Neural cell (in vitro differentiated cells): ENCODE measurements at regions not wholly inside any gene's neighbourhood (a gene's known extent, or its start where the extent isn't known, plus 50 kb on each side); places are given as distances from the start of the nearest gene placed in this dataset.

Experiments
- H2AFZ ChIP-seq: fragments of 200-600, 300-800 bp; sonication (generic), shearing (Covaris generic); 2 replicates; pipeline ENCODE4 v1.6.0; 2014; ENCODE audit warnings: low read depth, mild to moderate bottlenecking, antibody characterized with exemption, low read length, moderate library complexity
- H3F3A ChIP-seq: fragments of 200-600 bp; shearing (Covaris generic); 2 replicates; pipeline ENCODE4 v1.6.1; 2016; ENCODE audit warnings: mild to moderate bottlenecking, moderate library complexity, mixed read lengths, antibody characterized with exemption, low read length; ENCODE audit not compliant: insufficient read depth, poor library complexity, severe bottlenecking
- H3K27ac ChIP-seq: fragments of 200-600, 300-800 bp; sonication (generic), shearing (Covaris generic); 2 replicates; pipeline ENCODE4 v1.5.1; 2014; ENCODE audit warnings: mild to moderate bottlenecking, low read length, moderate library complexity
- H3K27me3 ChIP-seq: fragments of 300-800, 200-600 bp; sonication (generic), shearing (Covaris generic); 2 replicates; pipeline ENCODE4 v1.6.0; 2014; ENCODE audit warnings: mild to moderate bottlenecking, low read depth, low read length, moderate library complexity; ENCODE audit not compliant: insufficient read depth
- H3K36me3 ChIP-seq: fragments of 300-800, 200-600 bp; sonication (generic), shearing (Covaris generic); 2 replicates; pipeline ENCODE4 v1.5.1; 2014; ENCODE audit warnings: mild to moderate bottlenecking, antibody characterized with exemption, low read length, moderate library complexity; ENCODE audit not compliant: insufficient read depth
- H3K4me2 ChIP-seq: fragments of 300-800, 200-600 bp; sonication (generic), shearing (Covaris generic); 2 replicates; pipeline ENCODE4 v1.6.0; 2014; ENCODE audit warnings: mild to moderate bottlenecking, low read length
- H3K4me3 ChIP-seq: fragments of 300-800, 200-600 bp; sonication (generic), shearing (Covaris generic); 2 replicates; pipeline ENCODE4 v1.5.1; 2014; ENCODE audit warnings: mild to moderate bottlenecking, low read length, moderate library complexity
- H3K79me2 ChIP-seq: fragments of 200-600 bp; shearing (Covaris generic); replicated peaks from 2 replicates; pipeline ENCODE4 v1.6.0; 2014; ENCODE audit warnings: mild to moderate bottlenecking, low read length, moderate library complexity; ENCODE audit not compliant: insufficient read depth
- H3K9ac ChIP-seq: fragments of 300-800, 200-600 bp; sonication (generic), shearing (Covaris generic); 2 replicates; pipeline ENCODE4 v1.6.1; 2016; ENCODE audit warnings: mild to moderate bottlenecking, low read length, mixed read lengths
- H3K9me2 ChIP-seq: fragments of 200-600 bp; shearing (Covaris generic); 2 replicates; pipeline ENCODE4 v1.6.1; 2016; ENCODE audit warnings: mild to moderate bottlenecking, low read length, mixed read lengths; ENCODE audit not compliant: insufficient read depth
- H3K9me3 ChIP-seq: fragments of 200-600, 300-800 bp; sonication (generic), shearing (Covaris generic); 2 replicates; pipeline ENCODE4 v1.6.1; 2016; ENCODE audit warnings: mild to moderate bottlenecking, mixed run types, low read length, moderate library complexity, mixed read lengths
- H4K20me1 ChIP-seq: fragments of 200-600 bp; shearing (Covaris generic); 2 replicates; pipeline ENCODE4 v1.6.1; 2016; ENCODE audit warnings: mild to moderate bottlenecking, mixed run types; ENCODE audit not compliant: insufficient read depth
- EP300 ChIP-seq: fragments of 450-650 bp; conservative IDR thresholded peaks from 2 replicates; pipeline ENCODE4 v1.6.1; 2014; ENCODE audit warnings: antibody characterized with exemption, mild to moderate bottlenecking, moderate library complexity; ENCODE audit not compliant: poor library complexity, severe bottlenecking
- EZH2 ChIP-seq: fragments of 200-600, 300-800 bp; shearing (Covaris generic), sonication (generic); IDR thresholded peaks from 2 replicates; pipeline ENCODE4 v1.6.1; 2014; ENCODE audit warnings: antibody characterized with exemption, low read length, borderline replicate concordance, mild to moderate bottlenecking; ENCODE audit not compliant: insufficient read depth, poor library complexity, severe bottlenecking
- MXI1 ChIP-seq: fragments of 450-650 bp; conservative IDR thresholded peaks from 2 replicates; pipeline ENCODE4 v1.6.1; 2014; ENCODE audit warnings: antibody characterized with exemption, mild to moderate bottlenecking; ENCODE audit not compliant: poor library complexity, severe bottlenecking
- POLR2AphosphoS5 ChIP-seq: IDR thresholded peaks from 2 replicates; pipeline ENCODE4 v1.6.1; 2012
- RAD21 ChIP-seq: fragments of 450-650 bp; conservative IDR thresholded peaks from 2 replicates; pipeline ENCODE4 v1.6.1; 2014; ENCODE audit warnings: antibody characterized with exemption, mild to moderate bottlenecking, moderate library complexity
- SMC3 ChIP-seq: fragments of 450-650 bp; conservative IDR thresholded peaks from 2 replicates; pipeline ENCODE4 v1.6.1; 2014; ENCODE audit warnings: antibody characterized with exemption, mild to moderate bottlenecking, moderate library complexity; ENCODE audit not compliant: poor library complexity
- TAF1 ChIP-seq: IDR thresholded peaks from 2 replicates; pipeline ENCODE4 v1.6.1; 2012; ENCODE audit warnings: low read depth
- TF ChIP-seq, protein P1 (sequence below): IDR thresholded peaks from 2 replicates; pipeline ENCODE4 v1.6.1; 2012; ENCODE audit warnings: borderline replicate concordance
- TF ChIP-seq, protein P2 (sequence below): fragments of 450-650 bp; IDR thresholded peaks from 2 replicates; pipeline ENCODE4 v1.5.1; 2014; ENCODE audit warnings: antibody characterized with exemption, mild to moderate bottlenecking, moderate library complexity; ENCODE audit not compliant: poor library complexity, severe bottlenecking

DNA sequence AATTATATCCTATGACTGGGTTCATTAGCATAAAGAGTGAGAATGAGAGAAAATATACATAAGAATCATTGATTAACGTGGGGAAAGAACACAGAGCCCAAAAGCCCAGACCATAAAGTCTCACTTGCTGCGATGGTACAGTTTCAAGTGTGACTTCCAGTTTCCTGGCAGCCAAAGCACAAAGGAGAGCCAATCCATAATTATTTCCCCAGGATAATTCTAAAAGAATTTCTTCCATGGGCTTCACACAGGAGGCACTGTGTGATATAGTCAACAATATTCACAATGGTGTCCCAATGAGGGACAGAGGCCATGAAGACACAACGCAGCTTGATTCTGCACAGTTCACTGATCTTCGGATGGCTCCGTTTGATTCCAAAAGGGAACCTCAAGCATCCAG is 321.6 kb downstream of the PLPP3 start:
- H3F3A ChIP-seq: no peaks in the 10 kb centered on the region
- no peaks in the 10 kb centered on the region for H4K20me1 ChIP-seq
- no peak overlapping the region for H3K9ac ChIP-seq
- no peaks in the 10 kb centered on the region for H3K36me3 ChIP-seq
- H3K27me3 ChIP-seq: no peaks in the 10 kb centered on the region
- no peaks in the 10 kb centered on the region for H3K9me3 ChIP-seq
- H3K9me2 ChIP-seq: no peaks in the 10 kb centered on the region
- H3K4me3 ChIP-seq: no peak overlapping the region
- H3K79me2 ChIP-seq: no peaks in the 10 kb centered on the region
- TF ChIP-seq, protein P1, sequence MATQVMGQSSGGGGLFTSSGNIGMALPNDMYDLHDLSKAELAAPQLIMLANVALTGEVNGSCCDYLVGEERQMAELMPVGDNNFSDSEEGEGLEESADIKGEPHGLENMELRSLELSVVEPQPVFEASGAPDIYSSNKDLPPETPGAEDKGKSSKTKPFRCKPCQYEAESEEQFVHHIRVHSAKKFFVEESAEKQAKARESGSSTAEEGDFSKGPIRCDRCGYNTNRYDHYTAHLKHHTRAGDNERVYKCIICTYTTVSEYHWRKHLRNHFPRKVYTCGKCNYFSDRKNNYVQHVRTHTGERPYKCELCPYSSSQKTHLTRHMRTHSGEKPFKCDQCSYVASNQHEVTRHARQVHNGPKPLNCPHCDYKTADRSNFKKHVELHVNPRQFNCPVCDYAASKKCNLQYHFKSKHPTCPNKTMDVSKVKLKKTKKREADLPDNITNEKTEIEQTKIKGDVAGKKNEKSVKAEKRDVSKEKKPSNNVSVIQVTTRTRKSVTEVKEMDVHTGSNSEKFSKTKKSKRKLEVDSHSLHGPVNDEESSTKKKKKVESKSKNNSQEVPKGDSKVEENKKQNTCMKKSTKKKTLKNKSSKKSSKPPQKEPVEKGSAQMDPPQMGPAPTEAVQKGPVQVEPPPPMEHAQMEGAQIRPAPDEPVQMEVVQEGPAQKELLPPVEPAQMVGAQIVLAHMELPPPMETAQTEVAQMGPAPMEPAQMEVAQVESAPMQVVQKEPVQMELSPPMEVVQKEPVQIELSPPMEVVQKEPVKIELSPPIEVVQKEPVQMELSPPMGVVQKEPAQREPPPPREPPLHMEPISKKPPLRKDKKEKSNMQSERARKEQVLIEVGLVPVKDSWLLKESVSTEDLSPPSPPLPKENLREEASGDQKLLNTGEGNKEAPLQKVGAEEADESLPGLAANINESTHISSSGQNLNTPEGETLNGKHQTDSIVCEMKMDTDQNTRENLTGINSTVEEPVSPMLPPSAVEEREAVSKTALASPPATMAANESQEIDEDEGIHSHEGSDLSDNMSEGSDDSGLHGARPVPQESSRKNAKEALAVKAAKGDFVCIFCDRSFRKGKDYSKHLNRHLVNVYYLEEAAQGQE: no peak
- no peak for TF ChIP-seq MXI1
- no peak for TF ChIP-seq POLR2AphosphoS5
- TF ChIP-seq RAD21: no peak
- TF ChIP-seq EZH2: no peak
- H2AFZ ChIP-seq: no peak overlapping the region
- H3K4me2 ChIP-seq: no peak overlapping the region
- no peak overlapping the region for H3K27ac ChIP-seq

DNA sequence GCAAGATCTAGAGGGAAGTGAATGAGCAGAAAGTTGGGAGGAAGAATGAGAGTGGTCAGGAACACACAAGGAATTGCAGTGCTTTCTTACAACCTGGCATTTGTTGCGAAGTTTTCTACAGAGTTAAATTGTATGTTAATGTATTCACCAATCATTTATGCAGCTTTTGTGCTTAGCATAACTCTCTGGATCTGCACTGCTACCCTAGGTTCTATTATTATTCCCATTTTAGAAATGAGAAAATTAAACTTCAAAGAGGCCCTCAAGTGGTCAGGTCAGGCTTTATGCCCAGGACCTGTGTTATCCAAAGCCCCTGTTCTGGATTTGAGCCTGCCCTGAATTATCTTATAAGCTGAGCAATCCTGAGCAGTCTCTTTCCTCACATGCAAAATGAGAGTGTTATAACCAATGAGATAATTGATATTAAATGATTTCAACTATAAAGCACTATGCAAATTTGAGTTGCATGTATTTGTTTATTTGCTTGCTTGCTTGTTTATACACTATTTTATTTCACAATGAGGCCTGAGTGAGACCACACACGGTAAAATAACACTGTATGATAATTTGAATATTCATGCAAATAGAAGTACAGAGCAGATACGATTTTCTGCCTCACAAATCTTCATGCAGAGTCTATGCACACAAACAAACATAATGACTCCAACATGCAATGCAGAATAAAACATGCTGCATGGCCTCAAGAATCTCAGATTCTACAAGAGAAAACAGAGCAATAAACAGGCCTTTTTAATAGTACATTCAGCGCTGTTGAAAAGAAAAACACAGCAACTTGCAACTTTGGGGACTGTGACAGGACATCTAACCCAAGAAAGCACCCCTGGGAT is 323.0 kb downstream of the PLPP3 start:
- Histone ChIP-seq H3K27ac (no peak overlapping the region), H3K79me2 (no peaks in the 10 kb centered on the region), H3K36me3 (no peaks in the 10 kb centered on the region), H3K4me3 (no peak overlapping the region), H4K20me1 (no peaks in the 10 kb centered on the region), H3K4me2 (no peak overlapping the region), H3K9me2 (no peaks in the 10 kb centered on the region), H3K27me3 (no peaks in the 10 kb centered on the region), H3F3A (no peaks in the 10 kb centered on the region), H3K9ac (no peak overlapping the region), H3K9me3 (no peaks in the 10 kb centered on the region), H2AFZ (no peak overlapping the region)
- TF ChIP-seq EP300: no peak
- TF ChIP-seq, protein P1: no peak
- TF ChIP-seq, protein P2, sequence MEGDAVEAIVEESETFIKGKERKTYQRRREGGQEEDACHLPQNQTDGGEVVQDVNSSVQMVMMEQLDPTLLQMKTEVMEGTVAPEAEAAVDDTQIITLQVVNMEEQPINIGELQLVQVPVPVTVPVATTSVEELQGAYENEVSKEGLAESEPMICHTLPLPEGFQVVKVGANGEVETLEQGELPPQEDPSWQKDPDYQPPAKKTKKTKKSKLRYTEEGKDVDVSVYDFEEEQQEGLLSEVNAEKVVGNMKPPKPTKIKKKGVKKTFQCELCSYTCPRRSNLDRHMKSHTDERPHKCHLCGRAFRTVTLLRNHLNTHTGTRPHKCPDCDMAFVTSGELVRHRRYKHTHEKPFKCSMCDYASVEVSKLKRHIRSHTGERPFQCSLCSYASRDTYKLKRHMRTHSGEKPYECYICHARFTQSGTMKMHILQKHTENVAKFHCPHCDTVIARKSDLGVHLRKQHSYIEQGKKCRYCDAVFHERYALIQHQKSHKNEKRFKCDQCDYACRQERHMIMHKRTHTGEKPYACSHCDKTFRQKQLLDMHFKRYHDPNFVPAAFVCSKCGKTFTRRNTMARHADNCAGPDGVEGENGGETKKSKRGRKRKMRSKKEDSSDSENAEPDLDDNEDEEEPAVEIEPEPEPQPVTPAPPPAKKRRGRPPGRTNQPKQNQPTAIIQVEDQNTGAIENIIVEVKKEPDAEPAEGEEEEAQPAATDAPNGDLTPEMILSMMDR: no peak
- TF ChIP-seq RAD21: no peak
- TF ChIP-seq SMC3: no peak
- TF ChIP-seq MXI1: no peak
- no peak for TF ChIP-seq TAF1
- TF ChIP-seq EZH2: no peak
- TF ChIP-seq POLR2AphosphoS5: no peak
